Gastroesophageal sphincter (tissue), 3 donors: ENCODE measurements at regions not wholly inside any gene's neighbourhood (a gene's known extent, or its start where the extent isn't known, plus 50 kb on each side); places are given as distances from the start of the nearest gene placed in this dataset.

ENCODE experiments used
- EP300 ChIP-seq: sonication (generic); formaldehyde crosslinking; IDR thresholded peaks from one replicate; pipeline ENCODE4 v1.6.1; 2017; ENCODE audit warnings: antibody characterized with exemption, mild to moderate bottlenecking
- POLR2A ChIP-seq, 2 donors: fragments of 450-650 bp; IDR thresholded peaks; one replicate each; pipeline ENCODE4 v1.6.1; 2017; ENCODE audit warnings: antibody characterized with exemption in 2 of 2, mild to moderate bottlenecking in 2 of 2, moderate library complexity in 1 of 2
- TF ChIP-seq, protein P1 (sequence below), 4 experiments: fragments of 200-600 bp in 2 of 4; fragments of 450-650 bp in 2 of 4; sonication (generic) in 1 of 4; IDR thresholded peaks; one replicate each; pipeline ENCODE4 v1.5.1; 2017 to 2019; ENCODE audit warnings: antibody characterized with exemption in 4 of 4, mild to moderate bottlenecking in 2 of 4, moderate library complexity in 2 of 4

DNA sequence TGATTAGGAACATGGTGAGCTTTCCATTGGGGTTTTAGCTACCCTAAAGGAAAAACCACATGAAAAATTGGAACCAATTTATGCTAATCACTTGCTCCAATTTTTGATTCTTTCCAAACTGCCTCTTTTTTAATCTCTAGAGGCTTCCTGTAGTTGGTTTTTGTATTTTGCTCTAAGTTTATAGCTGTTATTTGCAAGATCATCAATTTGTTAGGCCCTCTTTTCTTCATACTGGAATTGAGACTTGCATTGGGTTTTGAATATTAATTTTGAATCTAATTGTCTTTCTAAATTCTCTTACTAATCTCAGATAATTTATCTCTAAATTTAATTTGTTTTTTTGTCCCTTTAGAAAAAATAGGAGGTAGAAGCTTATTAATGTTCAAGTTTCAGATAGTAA lies 713.3 kb downstream of the REEP3 start:
- TF ChIP-seq, protein P1, sequence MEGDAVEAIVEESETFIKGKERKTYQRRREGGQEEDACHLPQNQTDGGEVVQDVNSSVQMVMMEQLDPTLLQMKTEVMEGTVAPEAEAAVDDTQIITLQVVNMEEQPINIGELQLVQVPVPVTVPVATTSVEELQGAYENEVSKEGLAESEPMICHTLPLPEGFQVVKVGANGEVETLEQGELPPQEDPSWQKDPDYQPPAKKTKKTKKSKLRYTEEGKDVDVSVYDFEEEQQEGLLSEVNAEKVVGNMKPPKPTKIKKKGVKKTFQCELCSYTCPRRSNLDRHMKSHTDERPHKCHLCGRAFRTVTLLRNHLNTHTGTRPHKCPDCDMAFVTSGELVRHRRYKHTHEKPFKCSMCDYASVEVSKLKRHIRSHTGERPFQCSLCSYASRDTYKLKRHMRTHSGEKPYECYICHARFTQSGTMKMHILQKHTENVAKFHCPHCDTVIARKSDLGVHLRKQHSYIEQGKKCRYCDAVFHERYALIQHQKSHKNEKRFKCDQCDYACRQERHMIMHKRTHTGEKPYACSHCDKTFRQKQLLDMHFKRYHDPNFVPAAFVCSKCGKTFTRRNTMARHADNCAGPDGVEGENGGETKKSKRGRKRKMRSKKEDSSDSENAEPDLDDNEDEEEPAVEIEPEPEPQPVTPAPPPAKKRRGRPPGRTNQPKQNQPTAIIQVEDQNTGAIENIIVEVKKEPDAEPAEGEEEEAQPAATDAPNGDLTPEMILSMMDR (IDR thresholded peaks at IDR 0.05) = no peak
- TF ChIP-seq EP300 (no peak), POLR2A (IDR thresholded peaks at IDR 0.05) (no peak)
